ENCODE measurements at regions not wholly inside any gene's neighbourhood (a gene's known extent, or its start where the extent isn't known, plus 50 kb on each side); places are given as distances from the start of the nearest gene placed in this dataset.

DNA sequence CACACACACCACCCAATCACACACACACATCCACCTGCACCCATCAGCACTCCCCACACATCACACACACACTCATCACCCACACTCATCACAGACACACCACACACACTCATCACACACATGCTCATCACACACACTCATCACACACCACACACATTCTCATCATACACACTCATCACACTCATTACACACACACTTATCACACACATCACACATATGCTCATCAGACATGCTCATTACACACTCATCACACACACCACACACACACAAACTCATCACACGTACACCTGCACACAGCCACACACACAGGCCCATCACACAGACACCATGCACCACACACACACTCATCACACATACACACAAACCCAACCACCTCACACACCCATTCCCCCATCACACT lies 107.5 kb upstream of the C14orf180 start:
- H3K27ac Mint-ChIP-seq: no peak overlapping the region
- POLR2A ChIA-PET: no interaction called here

DNA sequence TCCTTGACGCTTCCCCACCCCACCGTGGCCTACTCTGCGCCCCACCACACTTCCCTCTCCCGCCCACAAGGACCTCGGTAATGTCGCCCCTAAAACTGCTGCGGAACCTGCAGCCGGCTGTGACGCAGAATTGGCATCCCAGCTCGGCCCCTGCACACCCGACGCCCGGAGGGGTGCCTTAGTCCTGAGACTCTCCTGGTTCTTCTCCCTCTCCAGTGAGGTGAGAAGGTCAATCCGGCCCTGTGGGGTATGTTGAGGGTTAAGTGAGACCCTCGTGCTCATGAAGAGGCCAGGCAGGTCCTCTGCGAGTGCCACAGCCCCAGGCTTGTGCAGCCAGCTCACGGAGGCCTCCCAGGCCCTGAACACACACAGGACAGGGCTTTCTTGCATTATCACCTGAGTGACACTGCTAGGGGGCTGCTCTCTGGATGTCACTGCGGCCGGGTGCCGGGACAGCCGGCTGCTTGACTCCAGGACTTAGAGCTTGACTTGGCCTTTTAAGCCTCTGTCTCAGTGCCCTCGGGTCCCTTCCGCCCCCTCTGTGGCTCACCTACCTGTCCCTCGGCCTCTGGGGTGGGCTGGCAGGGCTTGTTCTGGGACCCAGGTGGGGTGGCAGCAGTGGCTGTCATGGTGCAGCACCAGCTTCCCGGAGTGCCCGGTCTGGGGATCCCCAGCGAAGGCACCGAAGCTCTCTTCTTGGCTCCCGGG lies 106.9 kb upstream of the C14orf180 start:
- POLR2A ChIA-PET: no interaction called here
- CTCF ChIA-PET: no interaction called here

More for the DNA sequence above, 107.5 kb upstream of the C14orf180 start:
- Mint-ChIP-seq H3K4me1 (no peaks in the 10 kb centered on the region), H3K36me3 (ENCODE audit: low read depth) (no peaks in the 10 kb centered on the region), H3K27me3 (peaks cover 3% of the 10 kb centered on the region), H3K4me3 (no peak overlapping the region), H3K9me3 (no peaks in the 10 kb centered on the region)
- DNase-seq: no peak
- CTCF ChIA-PET: no interaction called here

DNA sequence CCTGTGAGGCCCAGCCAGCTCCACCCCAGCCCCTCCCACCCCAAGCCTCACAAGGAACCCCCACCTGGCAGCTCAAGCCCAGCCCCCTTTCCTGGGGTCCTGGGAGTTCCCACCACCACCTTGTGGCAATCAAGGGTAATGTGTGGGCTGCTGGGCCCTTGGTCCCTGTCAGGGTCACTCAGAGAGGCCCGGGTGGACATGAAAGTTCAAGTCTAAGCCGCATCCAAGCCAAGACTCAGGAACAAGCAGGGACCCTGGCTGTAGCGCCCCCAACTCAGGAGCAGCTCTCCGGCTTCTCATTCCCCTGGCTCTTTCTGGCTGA lies 106.4 kb upstream of the C14orf180 start:
- Mint-ChIP-seq H3K27me3 (no peaks in the 10 kb centered on the region), H3K4me1 (no peaks in the 10 kb centered on the region), H3K9me3 (no peaks in the 10 kb centered on the region), H3K36me3 (ENCODE audit: low read depth) (no peaks in the 10 kb centered on the region), H3K4me3 (no peak overlapping the region), H3K27ac (no peak overlapping the region)
- ChIA-PET POLR2A (no interaction called here), CTCF (no interaction called here)
- no peak for DNase-seq

More for the DNA sequence above, 106.9 kb upstream of the C14orf180 start:
- no peaks in the 10 kb centered on the region for H3K9me3 Mint-ChIP-seq
- DNase-seq: no peak
- no peak overlapping the region for H3K27ac Mint-ChIP-seq
- H3K36me3 Mint-ChIP-seq (ENCODE audit: low read depth): no peaks in the 10 kb centered on the region
- peaks cover 3% of the 10 kb centered on the region for H3K27me3 Mint-ChIP-seq
- H3K4me3 Mint-ChIP-seq: no peak overlapping the region
- H3K4me1 Mint-ChIP-seq: no peaks in the 10 kb centered on the region

DNA sequence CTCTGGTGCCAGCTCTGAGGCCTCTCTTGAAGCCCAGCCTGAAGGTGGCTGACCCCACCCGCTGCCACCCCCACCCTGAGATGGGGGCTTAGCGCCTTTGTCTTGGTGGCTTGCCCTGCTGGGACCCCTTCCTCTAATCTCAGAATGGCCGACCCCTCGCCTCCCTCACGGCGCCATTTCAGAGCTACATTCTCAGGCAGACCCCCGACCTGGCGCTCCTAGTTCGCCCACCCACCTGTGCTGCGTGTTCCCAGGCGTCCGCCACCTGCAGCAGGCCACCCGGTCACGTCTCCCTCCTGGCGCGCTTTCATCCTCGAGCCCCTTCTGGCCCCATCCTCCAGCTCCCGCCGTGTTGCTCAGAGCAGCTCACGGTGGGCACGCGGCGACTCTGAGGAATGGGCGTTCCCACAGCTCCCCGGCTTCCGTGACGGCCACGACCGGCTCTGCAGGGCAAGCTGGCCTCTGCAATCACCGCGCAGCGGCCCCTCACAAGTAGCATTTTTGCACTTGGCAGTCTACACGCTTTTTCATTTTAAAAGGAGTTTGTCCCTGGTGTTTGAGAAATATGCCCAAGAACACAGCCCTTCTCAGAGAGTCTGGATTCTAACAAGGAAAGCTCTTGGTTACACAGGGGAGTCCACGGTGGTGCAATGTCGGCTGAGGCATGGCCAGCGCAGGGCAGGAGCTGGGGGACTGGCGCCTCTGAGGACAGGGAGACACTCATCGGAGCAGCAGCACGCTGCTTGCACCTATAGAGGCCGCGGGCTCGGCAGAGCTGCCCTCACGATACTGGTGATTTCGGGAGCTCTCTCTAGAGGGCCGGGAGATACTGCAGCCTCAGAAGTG lies 105.7 kb upstream of the C14orf180 start:
- Mint-ChIP-seq H3K4me3 (no peak overlapping the region), H3K9me3 (no peaks in the 10 kb centered on the region), H3K4me1 (no peaks in the 10 kb centered on the region), H3K27me3 (no peaks in the 10 kb centered on the region), H3K27ac (no peak overlapping the region), H3K36me3 (ENCODE audit: low read depth) (no peaks in the 10 kb centered on the region)
- no peak for DNase-seq
- ChIA-PET POLR2A (no interaction called here), CTCF (no interaction called here)

DNA sequence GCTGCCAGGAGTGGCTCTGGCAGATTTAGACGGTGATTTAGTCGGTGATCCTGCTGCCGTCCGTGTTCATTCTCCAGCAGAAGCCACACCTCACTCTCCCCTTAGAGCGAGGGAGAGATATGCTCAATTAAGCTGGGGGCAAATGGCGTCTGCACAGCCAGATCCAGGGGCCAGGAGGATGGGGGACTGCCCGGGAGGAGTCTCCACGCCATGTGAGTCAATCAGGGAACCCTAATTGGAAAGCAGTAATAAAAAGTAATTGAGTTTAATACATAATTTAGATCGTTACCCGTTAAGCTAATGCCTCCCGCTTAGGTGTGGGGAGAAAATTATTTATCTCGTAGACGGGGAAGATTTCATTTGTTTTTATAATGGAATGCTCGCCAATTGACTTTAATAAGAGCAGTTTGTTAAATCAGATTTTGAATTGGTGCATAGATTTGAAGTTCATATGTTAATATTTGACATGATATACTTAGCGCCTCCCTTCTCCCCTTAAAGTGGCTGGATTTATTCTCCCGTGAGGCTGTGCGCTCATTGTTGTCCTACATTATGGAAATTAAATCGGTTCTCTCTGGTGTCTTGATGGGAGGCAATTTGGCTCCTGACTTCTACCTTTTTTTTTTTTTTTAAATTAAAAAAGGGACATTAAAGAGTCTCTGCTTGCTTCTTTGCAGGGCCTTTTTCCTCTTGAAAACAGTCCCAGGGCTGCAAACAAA lies 104.9 kb upstream of the C14orf180 start:
- no peaks in the 10 kb centered on the region for H3K4me1 Mint-ChIP-seq
- ChIA-PET POLR2A (no interaction called here), CTCF (no interaction called here)
- H3K27me3 Mint-ChIP-seq: no peaks in the 10 kb centered on the region
- no peaks in the 10 kb centered on the region for H3K36me3 Mint-ChIP-seq (ENCODE audit: low read depth)
- H3K27ac Mint-ChIP-seq: no peak overlapping the region
- DNase-seq: no peak
- no peak overlapping the region for H3K4me3 Mint-ChIP-seq
- no peaks in the 10 kb centered on the region for H3K9me3 Mint-ChIP-seq

DNA sequence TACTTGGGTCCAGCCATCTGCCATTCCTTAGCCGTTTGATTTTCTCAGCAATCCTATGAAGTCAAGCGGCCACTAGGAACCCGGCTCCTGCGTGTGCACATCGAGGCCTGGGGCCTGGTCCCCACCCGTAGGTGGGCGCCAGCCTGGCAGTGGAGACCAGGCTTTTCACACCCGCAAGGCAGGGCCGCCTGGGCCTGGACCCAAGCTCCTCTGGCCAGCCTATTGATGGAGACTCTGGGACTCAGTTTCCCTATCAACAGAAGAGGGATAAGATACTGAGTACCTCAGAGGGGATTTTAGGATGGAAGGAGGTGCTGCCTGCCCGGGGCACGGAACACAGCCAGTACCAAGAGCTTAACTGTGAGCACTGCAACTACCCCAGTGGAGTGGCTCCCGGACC lies 104.3 kb upstream of the C14orf180 start:
- H3K4me1 Mint-ChIP-seq: no peaks in the 10 kb centered on the region
- H3K27me3 Mint-ChIP-seq: no peaks in the 10 kb centered on the region
- no peak for DNase-seq
- H3K4me3 Mint-ChIP-seq: no peak overlapping the region
- ChIA-PET CTCF (no interaction called here), POLR2A (no interaction called here)
- no peaks in the 10 kb centered on the region for H3K36me3 Mint-ChIP-seq (ENCODE audit: low read depth)
- no peaks in the 10 kb centered on the region for H3K9me3 Mint-ChIP-seq
- H3K27ac Mint-ChIP-seq: no peak overlapping the region

DNA sequence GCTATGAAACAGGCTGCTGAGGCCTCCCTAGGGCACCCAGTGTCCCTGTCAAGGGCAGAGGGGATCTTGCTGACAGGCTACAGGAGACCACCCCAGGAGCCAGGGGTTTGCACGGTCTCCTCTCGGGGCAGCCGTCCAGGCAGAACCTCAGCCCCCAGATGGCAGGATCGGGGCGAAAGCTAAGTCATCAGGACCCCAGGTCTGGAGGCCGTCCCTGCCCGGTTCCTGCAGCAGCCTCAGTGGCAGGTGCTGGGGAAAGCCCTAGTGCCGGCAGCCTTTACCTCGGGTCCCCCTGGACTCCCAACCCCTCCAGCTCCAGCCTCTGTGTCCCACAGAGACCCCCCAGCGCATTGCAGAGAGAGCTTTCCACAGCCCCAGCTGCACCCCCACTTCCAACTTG lies 103.8 kb upstream of the C14orf180 start:
- CTCF ChIA-PET: no interaction called here
- Mint-ChIP-seq H3K27ac (no peak overlapping the region), H3K27me3 (no peaks in the 10 kb centered on the region), H3K4me1 (no peaks in the 10 kb centered on the region), H3K36me3 (ENCODE audit: low read depth) (no peaks in the 10 kb centered on the region), H3K4me3 (no peak overlapping the region), H3K9me3 (no peaks in the 10 kb centered on the region)
- no peak for DNase-seq
- POLR2A ChIA-PET: no interaction called here

DNA sequence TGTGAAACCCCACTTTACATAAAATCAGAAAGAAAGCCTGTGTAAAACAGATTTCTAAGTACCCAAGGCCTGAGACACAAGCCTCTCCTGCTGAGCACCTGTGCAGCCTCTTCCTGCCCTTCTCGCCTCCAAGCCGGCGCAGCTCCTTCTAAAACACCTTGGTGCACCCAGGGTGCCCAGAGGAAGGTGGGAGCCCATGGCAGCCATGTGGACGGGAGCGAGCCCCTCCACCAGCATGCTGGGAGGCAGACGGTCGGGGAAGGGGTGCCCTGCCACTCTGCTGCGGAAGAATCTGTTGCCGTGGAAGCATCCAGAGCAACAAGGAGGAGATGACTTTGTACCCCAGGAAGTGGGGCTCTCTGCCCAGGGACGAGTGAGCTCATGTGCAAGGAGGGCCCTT lies 103.1 kb upstream of the C14orf180 start:
- no peaks in the 10 kb centered on the region for H3K36me3 Mint-ChIP-seq (ENCODE audit: low read depth)
- no peak for DNase-seq
- no peak overlapping the region for H3K27ac Mint-ChIP-seq
- no peak overlapping the region for H3K4me3 Mint-ChIP-seq
- no peaks in the 10 kb centered on the region for H3K4me1 Mint-ChIP-seq
- peaks cover 3% of the 10 kb centered on the region for H3K9me3 Mint-ChIP-seq
- ChIA-PET CTCF (no interaction called here), POLR2A (no interaction called here)
- H3K27me3 Mint-ChIP-seq: no peaks in the 10 kb centered on the region

DNA sequence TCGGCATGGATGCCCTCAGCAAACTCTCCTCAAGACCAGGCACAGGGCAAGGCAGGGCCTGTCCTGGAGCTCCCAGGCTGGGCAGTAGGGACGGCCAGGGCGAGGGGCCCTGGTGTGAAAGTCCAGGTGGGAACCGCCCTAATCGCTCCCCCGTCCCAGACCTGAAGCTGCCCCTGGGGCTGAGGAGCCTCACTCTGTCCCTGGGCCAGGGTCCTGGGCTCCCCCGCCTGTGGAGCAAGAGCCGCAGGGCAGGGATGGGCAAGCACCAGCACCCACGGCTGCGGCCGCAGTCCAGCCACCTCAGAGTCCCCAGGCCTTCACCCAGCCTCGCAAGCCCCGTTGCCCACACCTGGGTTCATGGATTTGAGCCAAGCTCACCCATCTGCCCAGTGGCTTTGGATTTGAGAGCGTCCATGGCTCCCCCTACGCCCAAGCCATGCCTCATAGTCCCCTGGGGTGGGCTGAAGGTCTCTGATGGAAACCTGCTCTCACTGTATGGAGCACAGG lies 102.4 kb upstream of the C14orf180 start:
- DNase-seq: no peak
- Mint-ChIP-seq H3K27me3 (no peaks in the 10 kb centered on the region), H3K4me1 (no peaks in the 10 kb centered on the region), H3K9me3 (peaks cover 7% of the 10 kb centered on the region), H3K4me3 (no peak overlapping the region), H3K27ac (no peak overlapping the region), H3K36me3 (ENCODE audit: low read depth) (no peaks in the 10 kb centered on the region)
- ChIA-PET CTCF (no interaction called here), POLR2A (no interaction called here)

DNA sequence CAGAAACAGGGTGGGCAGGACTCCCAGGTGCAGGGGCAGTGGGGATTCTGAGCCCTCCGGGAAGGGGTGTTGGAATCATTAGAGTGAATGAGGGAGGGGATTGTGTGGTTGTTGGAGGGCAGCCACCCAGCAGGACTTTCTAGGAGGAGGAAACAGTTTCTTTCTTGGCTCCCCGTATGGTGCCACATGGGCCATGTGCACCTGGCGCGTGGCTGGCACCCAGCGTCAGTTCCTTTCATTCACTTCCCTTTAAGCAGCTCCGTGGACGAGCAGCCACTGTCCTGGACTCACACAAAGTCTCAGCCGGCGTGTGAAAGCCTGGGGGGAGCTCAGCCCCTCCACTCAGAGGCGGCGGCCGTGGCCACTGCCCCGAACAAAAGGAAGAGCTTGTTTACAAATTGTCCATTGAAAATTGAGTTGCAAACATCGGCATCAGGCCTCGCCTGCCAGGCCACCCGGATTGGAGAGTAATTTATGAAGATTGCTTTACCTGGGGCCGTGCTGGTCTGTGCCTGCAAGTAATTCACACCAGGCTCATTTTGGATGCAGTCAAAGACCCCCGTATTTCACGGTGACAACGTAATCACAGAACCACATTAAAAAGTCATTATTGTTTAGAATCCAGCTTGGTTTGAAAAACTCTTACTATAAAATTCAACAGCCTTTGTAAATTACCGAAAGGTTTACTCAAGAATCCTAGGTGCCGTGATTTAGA lies 101.7 kb upstream of the C14orf180 start:
- ChIA-PET CTCF (no interaction called here), POLR2A (no interaction called here)
- Mint-ChIP-seq H3K4me1 (no peaks in the 10 kb centered on the region), H3K27me3 (peaks cover under 1% of the 10 kb centered on the region), H3K36me3 (ENCODE audit: low read depth) (no peaks in the 10 kb centered on the region), H3K4me3 (no peak overlapping the region), H3K9me3 (peaks cover 9% of the 10 kb centered on the region), H3K27ac (no peak overlapping the region)
- DNase-seq: no peak

DNA sequence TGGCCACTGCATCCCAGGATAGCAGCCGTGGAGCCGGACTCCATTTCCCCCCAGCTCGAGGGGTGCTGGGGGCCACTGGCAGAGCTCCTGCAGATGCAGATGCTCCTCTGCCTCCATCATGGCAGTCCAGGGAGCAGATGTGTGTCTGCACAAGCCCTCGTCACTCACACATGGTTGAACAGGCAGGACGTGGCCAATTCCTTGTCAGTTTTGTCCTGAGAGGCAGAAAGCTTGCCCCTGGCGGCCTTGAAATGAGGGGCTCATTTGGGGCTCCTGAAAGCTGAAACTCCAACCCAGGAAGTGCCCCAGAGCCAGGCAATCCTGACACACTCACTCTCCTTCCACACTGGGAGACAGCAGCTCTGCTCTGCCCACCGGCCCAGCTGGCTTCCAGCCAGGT lies 100.9 kb upstream of the C14orf180 start:
- ChIA-PET POLR2A (no interaction called here), CTCF (no interaction called here)
- Mint-ChIP-seq H3K27me3 (peaks cover 8% of the 10 kb centered on the region), H3K9me3 (peaks cover 11% of the 10 kb centered on the region), H3K4me1 (no peaks in the 10 kb centered on the region), H3K36me3 (ENCODE audit: low read depth) (no peaks in the 10 kb centered on the region), H3K27ac (no peak overlapping the region), H3K4me3 (no peak overlapping the region)
- DNase-seq: no peak

DNA sequence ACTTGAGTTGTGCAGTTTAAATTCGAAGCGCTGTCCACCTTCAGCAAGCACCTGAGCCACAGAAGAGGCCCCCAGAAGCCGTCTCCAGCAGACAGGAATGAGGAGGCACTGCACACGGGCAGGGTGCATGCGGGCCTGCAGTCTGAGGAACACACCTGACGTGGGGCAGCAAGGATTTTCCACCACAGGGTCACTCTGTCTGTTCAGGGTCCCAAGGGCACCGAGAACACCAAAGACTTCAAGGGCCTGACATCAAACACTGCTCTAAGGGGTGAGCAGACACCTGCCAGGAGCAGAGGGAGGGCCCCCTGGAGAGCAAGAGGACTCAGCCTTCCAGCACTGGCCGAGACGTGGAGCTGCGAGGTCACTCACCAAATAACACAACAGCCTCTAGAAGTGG lies 99.7 kb upstream of the C14orf180 start:
- CTCF ChIA-PET: no interaction called here
- H3K36me3 Mint-ChIP-seq (ENCODE audit: low read depth): no peaks in the 10 kb centered on the region
- peaks cover 16% of the 10 kb centered on the region for H3K27me3 Mint-ChIP-seq
- H3K27ac Mint-ChIP-seq: no peak overlapping the region
- POLR2A ChIA-PET: no interaction called here
- H3K4me1 Mint-ChIP-seq: no peaks in the 10 kb centered on the region
- no peak overlapping the region for H3K4me3 Mint-ChIP-seq
- DNase-seq: no peak
- peaks cover 11% of the 10 kb centered on the region for H3K9me3 Mint-ChIP-seq

DNA sequence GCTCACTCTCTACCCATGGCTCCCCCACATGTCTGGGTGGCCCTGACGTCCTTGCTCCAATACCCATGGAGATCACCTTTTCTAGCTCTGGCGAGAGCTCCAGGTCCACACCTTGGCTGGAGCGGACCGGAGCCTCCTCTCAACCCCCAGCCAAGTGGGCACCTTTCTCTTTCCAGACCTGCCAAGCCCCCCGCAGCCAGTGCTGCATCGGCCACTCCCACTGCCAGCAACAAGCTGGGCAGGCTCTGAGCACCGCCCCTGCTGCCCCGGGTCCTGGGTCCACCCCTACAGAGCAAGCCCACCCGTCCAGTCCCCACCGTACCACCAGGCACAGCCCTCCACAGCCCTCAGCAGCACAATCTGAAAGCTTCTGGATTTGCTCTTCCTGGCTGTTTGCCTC lies 98.2 kb upstream of the C14orf180 start:
- Mint-ChIP-seq H3K27ac (no peak overlapping the region), H3K4me3 (no peak overlapping the region), H3K9me3 (peaks cover 11% of the 10 kb centered on the region), H3K36me3 (ENCODE audit: low read depth) (no peaks in the 10 kb centered on the region), H3K27me3 (peaks cover 17% of the 10 kb centered on the region), H3K4me1 (no peaks in the 10 kb centered on the region)
- DNase-seq: no peak
- CTCF ChIA-PET: no interaction called here
- POLR2A ChIA-PET: no interaction called here

Measured in activated CD4-positive, alpha-beta memory T cell treated with anti-CD3 and anti-CD28 coated beads, Interleukin-2, amount 10 ng/mL, durations not matched to agents 7 days and 5 days (primary cell).